Fibroblast of pulmonary artery (primary cell): ENCODE measurements at regions not wholly inside any gene's neighbourhood (a gene's known extent, or its start where the extent isn't known, plus 50 kb on each side); places are given as distances from the start of the nearest gene placed in this dataset.
A peak's percentile ranks its signal among the peaks of the same experiment; 100 is the strongest.

Experiments
- DNase-seq: peaks from one replicate; pipeline ENCODE4 v3.0.0-alpha.2; 2010; ENCODE audit warnings: low read depth
- H3K4me3 ChIP-seq: replicated peaks from 2 replicates; pipeline ENCODE4 v1.5.1; 2011; ENCODE audit warnings: low read depth, mild to moderate bottlenecking, control low read depth, low read length, moderate library complexity
- TF ChIP-seq, protein P1 (sequence below): IDR thresholded peaks from 2 replicates; pipeline ENCODE4 v1.5.1; 2011; ENCODE audit warnings: mild to moderate bottlenecking, control low read depth, low read length, inconsistent platforms; ENCODE audit errors: missing control alignments

DNA sequence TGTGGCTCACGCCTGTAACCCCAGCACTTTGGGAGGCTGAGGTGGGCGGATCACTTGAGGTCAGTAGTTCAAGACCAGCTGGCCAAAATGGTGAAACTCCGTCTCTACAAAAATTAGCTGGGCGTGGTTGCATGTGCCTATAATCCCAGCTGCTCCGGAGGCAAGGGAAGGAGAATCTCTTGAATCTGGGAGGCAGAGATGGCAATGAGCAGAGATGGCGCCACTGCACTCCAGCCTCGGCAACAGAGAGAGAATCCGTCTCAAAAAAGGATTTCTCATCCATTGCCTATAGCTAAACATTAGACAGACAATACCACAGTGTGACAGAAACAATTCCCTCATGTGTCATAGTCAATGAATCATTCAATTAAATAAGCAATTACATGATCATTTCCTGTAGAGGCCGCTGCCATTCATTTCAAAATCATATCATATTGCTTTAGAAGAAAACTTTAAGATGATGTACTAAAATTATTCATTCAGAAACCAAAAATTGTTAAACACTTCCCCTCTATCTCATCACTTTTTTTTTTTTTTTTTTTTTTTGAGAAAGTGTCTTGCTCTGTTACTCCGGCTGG lies 69.5 kb upstream of the TGIF1 start:
- TF ChIP-seq, protein P1, sequence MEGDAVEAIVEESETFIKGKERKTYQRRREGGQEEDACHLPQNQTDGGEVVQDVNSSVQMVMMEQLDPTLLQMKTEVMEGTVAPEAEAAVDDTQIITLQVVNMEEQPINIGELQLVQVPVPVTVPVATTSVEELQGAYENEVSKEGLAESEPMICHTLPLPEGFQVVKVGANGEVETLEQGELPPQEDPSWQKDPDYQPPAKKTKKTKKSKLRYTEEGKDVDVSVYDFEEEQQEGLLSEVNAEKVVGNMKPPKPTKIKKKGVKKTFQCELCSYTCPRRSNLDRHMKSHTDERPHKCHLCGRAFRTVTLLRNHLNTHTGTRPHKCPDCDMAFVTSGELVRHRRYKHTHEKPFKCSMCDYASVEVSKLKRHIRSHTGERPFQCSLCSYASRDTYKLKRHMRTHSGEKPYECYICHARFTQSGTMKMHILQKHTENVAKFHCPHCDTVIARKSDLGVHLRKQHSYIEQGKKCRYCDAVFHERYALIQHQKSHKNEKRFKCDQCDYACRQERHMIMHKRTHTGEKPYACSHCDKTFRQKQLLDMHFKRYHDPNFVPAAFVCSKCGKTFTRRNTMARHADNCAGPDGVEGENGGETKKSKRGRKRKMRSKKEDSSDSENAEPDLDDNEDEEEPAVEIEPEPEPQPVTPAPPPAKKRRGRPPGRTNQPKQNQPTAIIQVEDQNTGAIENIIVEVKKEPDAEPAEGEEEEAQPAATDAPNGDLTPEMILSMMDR: peak; percentile 8
- DNase-seq: peak; percentile 25
- no peak overlapping the region for H3K4me3 ChIP-seq

DNA sequence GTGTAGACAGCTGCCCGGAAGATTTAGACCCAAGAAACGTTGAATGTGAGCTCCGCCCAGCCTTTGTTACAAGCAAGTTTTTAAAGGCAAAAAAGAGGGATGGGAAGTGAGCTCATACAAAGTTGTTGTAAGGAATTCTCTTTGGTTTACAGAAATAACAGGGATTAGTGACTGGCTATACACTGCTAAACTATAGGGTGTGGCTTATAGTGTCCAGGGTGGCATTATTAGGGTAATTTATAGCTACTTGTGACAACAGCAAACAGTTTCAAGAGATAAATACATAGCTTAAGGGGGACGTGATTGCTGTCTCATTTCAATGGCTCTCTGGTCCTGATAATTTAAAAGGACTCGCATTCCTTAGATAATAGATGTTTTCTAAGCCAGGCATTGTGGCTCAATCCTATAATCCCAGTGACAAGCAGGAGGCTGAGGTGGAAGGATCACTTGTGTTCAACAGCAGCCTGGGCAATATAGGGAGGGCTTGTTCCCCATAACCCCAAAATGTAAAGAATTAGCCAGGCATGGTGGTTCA lies 66.5 kb upstream of the TGIF1 start:
- no peak overlapping the region for H3K4me3 ChIP-seq
- TF ChIP-seq, protein P1: no peak
- peak; percentile 12 for DNase-seq

DNA sequence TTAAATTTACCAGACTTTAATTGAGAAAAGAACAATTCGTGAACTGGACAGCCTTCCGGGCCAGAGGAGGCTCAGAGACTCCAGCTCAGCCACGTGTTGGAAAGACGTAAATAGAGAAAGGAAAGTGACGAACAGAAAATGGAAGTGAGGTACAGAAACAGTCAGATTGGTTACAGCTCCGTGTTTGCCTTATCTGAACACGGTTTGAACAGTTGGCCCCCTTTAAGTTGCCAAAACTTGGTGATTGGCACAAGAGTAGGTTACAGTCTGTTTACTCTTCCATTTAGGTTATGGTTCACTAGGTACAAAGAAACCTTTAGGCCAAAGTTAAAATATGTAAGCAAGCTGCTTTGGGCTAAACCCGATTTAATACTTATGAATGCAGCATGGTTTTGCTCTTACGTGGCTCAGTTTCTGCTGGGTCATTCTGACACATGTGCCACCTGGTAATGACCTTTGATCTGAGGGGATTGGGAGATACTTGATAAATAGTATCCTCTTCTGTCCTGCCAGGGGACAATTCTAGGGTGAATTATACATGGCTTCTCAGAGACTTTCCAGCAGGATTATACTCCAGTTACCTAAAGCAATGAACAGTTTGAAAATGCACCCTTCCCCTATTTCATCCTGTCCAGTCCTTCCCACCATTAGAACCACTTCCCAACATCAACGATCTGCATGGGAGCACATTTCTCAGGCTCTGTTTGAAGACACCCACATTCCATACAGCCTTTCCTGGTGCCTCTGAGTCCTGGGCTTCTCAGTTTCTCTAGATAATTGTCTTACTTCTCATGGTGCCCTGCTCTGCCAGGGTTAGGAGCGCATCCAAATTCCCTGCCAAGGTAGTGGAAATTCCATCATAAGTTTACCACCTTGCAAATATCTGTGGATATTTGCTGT lies 65.1 kb upstream of the TGIF1 start:
- no peak overlapping the region for H3K4me3 ChIP-seq
- TF ChIP-seq, protein P1: no peak
- DNase-seq: no peak

GRCh38 chr18:3388323-3388722 lies 61.6 kb upstream of the TGIF1 start:
- TF ChIP-seq, protein P1: no peak
- no peak for DNase-seq

DNA sequence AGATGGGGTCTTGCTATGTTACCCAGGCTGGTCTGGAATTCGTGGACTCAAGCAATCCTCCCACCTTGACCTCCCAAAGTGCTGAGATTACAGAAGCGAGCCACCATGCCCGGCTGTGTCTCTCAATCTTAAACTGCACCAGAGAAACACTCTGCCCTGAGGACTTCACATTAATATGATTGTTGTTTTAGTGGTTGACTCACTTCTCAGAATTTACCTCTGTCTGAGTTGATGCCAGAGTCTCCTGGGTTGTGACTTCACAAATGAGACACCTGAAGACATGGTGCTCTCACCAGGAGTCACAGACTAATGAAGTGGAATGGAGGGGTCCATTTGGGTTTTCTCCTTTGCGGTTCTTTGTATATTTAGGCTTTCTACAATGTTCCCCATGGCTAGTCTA lies 61.0 kb upstream of the TGIF1 start:
- H3K4me3 ChIP-seq: no peak overlapping the region
- no peak for DNase-seq
- TF ChIP-seq, protein P1: no peak

More at GRCh38 chr18:3388323-3388722, 61.6 kb upstream of the TGIF1 start:
- H3K4me3 ChIP-seq: no peak overlapping the region

GRCh38 chr18:3389977-3390376 lies 60.0 kb upstream of the TGIF1 start:
- DNase-seq: no peak
- H3K4me3 ChIP-seq: no peak overlapping the region
- TF ChIP-seq, protein P1: no peak
